ENCODE measurements at regions not wholly inside any gene's neighbourhood (a gene's known extent, or its start where the extent isn't known, plus 50 kb on each side); places are given as distances from the start of the nearest gene placed in this dataset.

DNA sequence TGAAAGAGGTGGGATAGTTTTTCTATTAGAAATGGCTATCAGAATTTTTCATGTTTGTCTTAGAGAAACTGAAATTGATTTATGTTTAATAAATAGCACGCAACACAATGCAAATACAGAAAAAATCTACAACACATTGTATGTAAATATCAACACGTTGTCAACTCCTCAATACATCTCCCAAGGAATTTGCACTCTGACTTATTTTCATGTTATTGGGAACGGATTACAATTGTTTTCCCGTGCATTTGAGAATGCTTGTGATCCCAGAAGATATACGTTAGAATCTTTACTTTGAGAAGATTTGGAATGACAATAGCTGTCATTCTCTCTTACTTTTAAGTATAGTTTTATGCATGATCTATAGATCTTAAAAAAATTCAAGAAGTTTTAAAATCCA lies 313.8 kb upstream of the AKR1E2 start:
- intact Hi-C loops (cut with micrococcal nuclease), result loop anchor here (5.0 kb wide), 1 partner anchor 705 kb away; no protein-coding TSS in a partner anchor
- H3K9ac ChIP-seq (ENCODE audit: low read length), result no peak overlapping the region
- POLR2A ChIA-PET, result no interaction called here
- WGBS (ENCODE audit: insufficient coverage), result 100% methylated on average over 1 of the region's 5 CpGs
- CTCF ChIA-PET, result no interaction called here
- no peak overlapping the region for H3K4me2 ChIP-seq (replicated peaks; ENCODE audit: low read depth, low read length, poor library complexity, severe bottlenecking)
- H3K27me3 Mint-ChIP-seq, result peaks cover 3% of the 10 kb centered on the region
- no peaks in the 10 kb centered on the region for H3K36me3 ChIP-seq (replicated peaks in 1 of 2; ENCODE audit: control extremely low read depth in 1 of 2, control insufficient read depth in 1 of 2, extremely low read depth in 1 of 2, insufficient read depth in 2 of 2, low read length in 1 of 2)
- no peaks in the 10 kb centered on the region for H3K9me3 Mint-ChIP-seq (ENCODE audit: insufficient read depth)
- no peak for DNase-seq
- ATAC-seq (ENCODE audit: low read depth), result no peak
- H3K4me1 Mint-ChIP-seq, result peaks cover 29% of the 10 kb centered on the region
- H3K27me3 ChIP-seq (replicated peaks in 1 of 4; ENCODE audit: control extremely low read depth in 1 of 4, control insufficient read depth in 3 of 4, insufficient read depth in 4 of 4, low read length in 3 of 4), result no peaks in the 10 kb centered on the region
- H3K4me3 ChIP-seq (ENCODE audit: control extremely low read depth in 1 of 5, extremely low read depth in 1 of 5, insufficient read depth in 1 of 5, low read depth in 2 of 5, low read length in 4 of 5), result no peak overlapping the region
- no peaks in the 10 kb centered on the region for H3K79me2 ChIP-seq (ENCODE audit: control insufficient read depth, insufficient read depth, low read length)
- no peaks in the 10 kb centered on the region for H3K9me3 ChIP-seq (ENCODE audit: control extremely low read depth in 1 of 3, control insufficient read depth in 2 of 3, insufficient read depth in 1 of 3, low read length in 2 of 3)
- TF ChIP-seq, protein P1, sequence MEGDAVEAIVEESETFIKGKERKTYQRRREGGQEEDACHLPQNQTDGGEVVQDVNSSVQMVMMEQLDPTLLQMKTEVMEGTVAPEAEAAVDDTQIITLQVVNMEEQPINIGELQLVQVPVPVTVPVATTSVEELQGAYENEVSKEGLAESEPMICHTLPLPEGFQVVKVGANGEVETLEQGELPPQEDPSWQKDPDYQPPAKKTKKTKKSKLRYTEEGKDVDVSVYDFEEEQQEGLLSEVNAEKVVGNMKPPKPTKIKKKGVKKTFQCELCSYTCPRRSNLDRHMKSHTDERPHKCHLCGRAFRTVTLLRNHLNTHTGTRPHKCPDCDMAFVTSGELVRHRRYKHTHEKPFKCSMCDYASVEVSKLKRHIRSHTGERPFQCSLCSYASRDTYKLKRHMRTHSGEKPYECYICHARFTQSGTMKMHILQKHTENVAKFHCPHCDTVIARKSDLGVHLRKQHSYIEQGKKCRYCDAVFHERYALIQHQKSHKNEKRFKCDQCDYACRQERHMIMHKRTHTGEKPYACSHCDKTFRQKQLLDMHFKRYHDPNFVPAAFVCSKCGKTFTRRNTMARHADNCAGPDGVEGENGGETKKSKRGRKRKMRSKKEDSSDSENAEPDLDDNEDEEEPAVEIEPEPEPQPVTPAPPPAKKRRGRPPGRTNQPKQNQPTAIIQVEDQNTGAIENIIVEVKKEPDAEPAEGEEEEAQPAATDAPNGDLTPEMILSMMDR (IDR thresholded peaks at IDR 0.05), result no peak
- no peak for TF ChIP-seq EZH2 (IDR thresholded peaks at IDR 0.05; ENCODE audit: borderline replicate concordance, insufficient read depth, low read depth, low read length, poor library complexity, severe bottlenecking)
- no peak overlapping the region for H3K27ac Mint-ChIP-seq
- H2AFZ ChIP-seq (ENCODE audit: insufficient read depth, low read depth, low read length, poor library complexity, severe bottlenecking), result no peak overlapping the region
- H3K4me1 ChIP-seq (ENCODE audit: control insufficient read depth in 2 of 2, insufficient read depth in 2 of 2, low read length in 2 of 2), result peaks cover 25 to 26% of the 10 kb centered on the region in 2 donors
- H3K27ac ChIP-seq (ENCODE audit: low read length in 2 of 2), result no peak overlapping the region
- H4K20me1 ChIP-seq (ENCODE audit: control insufficient read depth, insufficient read depth, low read length, poor library complexity, severe bottlenecking), result no peaks in the 10 kb centered on the region
- H3K4me3 Mint-ChIP-seq, result no peak overlapping the region

DNA sequence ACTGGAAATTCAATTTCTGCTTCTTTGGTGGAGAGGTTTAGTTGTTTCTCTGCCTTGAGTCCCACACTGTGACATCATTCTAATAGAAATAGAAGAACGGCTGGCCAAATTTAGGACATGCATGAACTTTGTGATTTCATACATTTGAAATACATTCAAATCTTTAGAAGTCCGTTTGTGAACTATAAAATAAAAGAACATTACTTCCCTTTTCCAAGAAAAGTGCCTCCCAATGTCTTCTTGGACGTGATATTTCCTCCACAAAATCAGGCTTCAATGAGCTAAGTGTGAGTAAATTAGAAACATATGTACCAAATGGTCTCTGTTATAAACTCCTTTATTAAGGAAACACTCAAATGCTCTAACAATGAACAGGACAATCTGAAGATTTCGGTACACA lies 314.5 kb upstream of the AKR1E2 start:
- TF ChIP-seq EZH2 (IDR thresholded peaks at IDR 0.05; ENCODE audit: borderline replicate concordance, insufficient read depth, low read depth, low read length, poor library complexity, severe bottlenecking), result no peak
- TF ChIP-seq, protein P1 (IDR thresholded peaks at IDR 0.05), result no peak
- Histone ChIP-seq H3K27ac (ENCODE audit: low read length in 2 of 2) (no peak overlapping the region), H3K27me3 (replicated peaks in 1 of 4; ENCODE audit: control extremely low read depth in 1 of 4, control insufficient read depth in 3 of 4, insufficient read depth in 4 of 4, low read length in 3 of 4) (no peaks in the 10 kb centered on the region), H3K9me3 (ENCODE audit: control extremely low read depth in 1 of 3, control insufficient read depth in 2 of 3, insufficient read depth in 1 of 3, low read length in 2 of 3) (no peaks in the 10 kb centered on the region), H3K4me3 (ENCODE audit: control extremely low read depth in 1 of 5, extremely low read depth in 1 of 5, insufficient read depth in 1 of 5, low read depth in 2 of 5, low read length in 4 of 5) (no peak overlapping the region), H4K20me1 (ENCODE audit: control insufficient read depth, insufficient read depth, low read length, poor library complexity, severe bottlenecking) (no peaks in the 10 kb centered on the region), H3K9ac (ENCODE audit: low read length) (no peak overlapping the region), H3K4me2 (replicated peaks; ENCODE audit: low read depth, low read length, poor library complexity, severe bottlenecking) (no peak overlapping the region), H2AFZ (ENCODE audit: insufficient read depth, low read depth, low read length, poor library complexity, severe bottlenecking) (no peak overlapping the region), H3K79me2 (ENCODE audit: control insufficient read depth, insufficient read depth, low read length) (no peaks in the 10 kb centered on the region), H3K4me1 (ENCODE audit: control insufficient read depth in 2 of 2, insufficient read depth in 2 of 2, low read length in 2 of 2) (peaks cover 25 to 26% of the 10 kb centered on the region in 2 donors), H3K36me3 (replicated peaks in 1 of 2; ENCODE audit: control extremely low read depth in 1 of 2, control insufficient read depth in 1 of 2, extremely low read depth in 1 of 2, insufficient read depth in 2 of 2, low read length in 1 of 2) (no peaks in the 10 kb centered on the region)
- no CpG with 5 or more reads among the region's 4 CpGs for WGBS (ENCODE audit: insufficient coverage)
- Mint-ChIP-seq H3K27ac (no peak overlapping the region), H3K4me1 (peaks cover 29% of the 10 kb centered on the region), H3K9me3 (ENCODE audit: insufficient read depth) (no peaks in the 10 kb centered on the region), H3K4me3 (no peak overlapping the region), H3K27me3 (peaks cover 3% of the 10 kb centered on the region)
- ATAC-seq (ENCODE audit: low read depth) (no peak), DNase-seq (no peak)
- intact Hi-C loops (cut with micrococcal nuclease), result loop anchor here (5.0 kb wide), 1 partner anchor 704 kb away; no protein-coding TSS in a partner anchor
- CTCF ChIA-PET, result no interaction called here
- POLR2A ChIA-PET, result no interaction called here

Measured in B cell (primary cell).